IPS-NIHi11 (cell line): ENCODE measurements at regions not wholly inside any gene's neighbourhood (a gene's known extent, or its start where the extent isn't known, plus 50 kb on each side); places are given as distances from the start of the nearest gene placed in this dataset.
"Not testable (repeated sequence)": the region's sequence is repeated elsewhere in the genome, so short reads cannot be mapped to it uniquely, and the experiment has no call there.

Experiments
- DNase-seq: peaks from one replicate; pipeline ENCODE4 v3.0.0; 2012; ENCODE audit warnings: mixed read lengths, low spot score

- DNase-seq = no peak
These were observed 457.3 kb downstream of the DMAC1 start for GRCh38 chr9:7342229-7342628.

GRCh38 chr9:7341571-7341970 lies 458.0 kb downstream of the DMAC1 start:
- DNase-seq = no peak

DNA sequence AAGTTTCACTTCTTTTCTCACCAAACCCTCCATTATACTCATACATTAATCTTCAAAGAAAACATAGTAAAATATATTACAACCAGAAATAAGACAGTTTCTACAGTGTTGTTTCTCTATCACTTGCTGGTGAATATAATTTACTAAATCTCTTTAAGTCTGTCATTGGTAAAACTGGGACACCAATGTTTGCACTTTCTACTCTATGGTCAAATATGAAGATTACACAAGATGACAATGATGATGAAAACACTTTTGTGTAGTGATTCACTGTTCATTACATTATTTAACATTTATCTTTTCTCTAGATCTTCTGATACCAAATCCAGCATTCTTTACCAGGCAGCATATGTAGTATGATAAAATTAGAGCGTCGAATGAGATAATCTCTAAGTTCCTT lies 459.1 kb downstream of the DMAC1 start:
- no peak for DNase-seq

DNA sequence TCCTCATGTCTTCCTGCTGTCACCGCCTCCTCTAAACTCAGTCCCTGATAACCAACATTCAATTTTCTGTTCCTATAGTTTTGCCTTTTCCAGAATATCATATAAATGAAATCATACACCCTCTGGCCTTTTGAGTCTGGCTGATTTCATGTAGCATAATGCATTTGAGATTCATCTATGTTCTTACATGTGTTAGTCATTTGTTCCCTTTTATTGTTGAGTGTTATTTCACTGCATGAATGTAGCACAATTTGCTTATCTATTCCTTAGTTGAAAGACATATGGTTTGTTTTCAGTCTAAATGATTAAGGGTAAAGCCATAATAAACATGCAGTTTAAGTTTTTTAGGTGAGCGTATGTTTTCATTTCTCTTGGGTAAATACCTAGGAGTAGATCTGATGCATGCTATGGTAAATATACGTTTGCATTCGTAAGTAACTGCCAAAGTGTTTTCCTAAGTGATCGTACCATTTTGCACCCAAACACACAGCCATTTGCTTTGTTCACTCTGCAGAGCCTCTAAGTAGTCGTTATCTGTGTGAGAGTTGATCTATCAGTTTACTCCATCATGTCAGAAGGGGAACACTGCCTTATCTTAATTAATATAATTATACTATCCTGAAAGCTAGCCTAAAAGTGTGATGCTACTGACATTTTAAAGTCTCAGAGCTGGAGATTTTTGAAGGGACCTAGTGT lies 460.8 kb downstream of the DMAC1 start:
- no peak for DNase-seq

DNA sequence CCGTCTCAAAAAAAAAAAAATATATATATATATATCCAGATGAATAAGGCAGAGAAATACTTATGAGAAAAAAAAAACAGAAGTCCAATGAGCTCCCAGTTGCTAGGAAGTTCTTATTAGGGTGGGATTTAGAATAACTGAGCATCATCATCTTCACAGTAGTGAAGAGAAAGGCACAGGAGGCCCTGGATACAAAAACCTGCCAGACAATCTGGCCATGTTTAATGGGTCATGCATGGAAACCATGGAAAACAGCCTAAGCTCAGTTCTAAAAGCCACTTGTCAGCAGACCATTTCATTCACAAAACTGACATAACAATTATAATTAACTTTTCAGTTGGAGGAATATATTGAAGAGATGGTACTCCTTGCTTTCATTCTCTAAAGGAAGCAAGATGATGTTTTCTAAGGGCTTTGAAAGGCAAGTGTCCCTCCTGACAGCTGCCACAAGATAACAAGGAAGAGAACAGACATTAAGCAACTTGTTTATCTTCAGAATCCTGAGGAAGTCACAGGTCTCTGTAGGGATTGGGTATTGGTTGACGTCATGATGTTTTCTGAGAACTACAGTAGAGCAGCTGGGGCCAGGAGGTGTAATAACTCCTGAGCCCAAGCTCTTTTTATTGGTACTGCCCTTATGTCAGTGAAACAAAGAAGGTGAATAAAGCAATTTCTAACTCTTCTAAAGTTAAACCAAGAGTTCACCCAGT lies 463.1 kb downstream of the DMAC1 start:
- DNase-seq = no peak

DNA sequence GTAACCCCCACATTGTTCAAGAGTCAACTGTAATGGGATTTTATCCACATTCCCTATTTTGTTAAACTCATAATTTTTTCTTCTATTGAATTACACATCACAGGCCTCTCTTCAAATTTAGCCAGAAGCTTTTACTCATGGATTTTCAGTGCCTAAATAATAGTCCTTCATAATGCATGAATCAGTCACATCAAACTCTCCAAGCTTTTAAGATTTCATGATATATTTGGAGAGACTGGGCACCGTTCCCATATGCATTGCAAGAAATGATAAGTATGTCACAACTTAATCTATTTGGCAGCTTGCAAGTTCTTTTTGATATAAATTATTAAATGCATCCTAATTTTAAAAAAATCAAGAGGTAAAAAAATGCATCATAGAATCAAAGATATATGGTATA lies 465.9 kb downstream of the DMAC1 start:
- no peak for DNase-seq

DNA sequence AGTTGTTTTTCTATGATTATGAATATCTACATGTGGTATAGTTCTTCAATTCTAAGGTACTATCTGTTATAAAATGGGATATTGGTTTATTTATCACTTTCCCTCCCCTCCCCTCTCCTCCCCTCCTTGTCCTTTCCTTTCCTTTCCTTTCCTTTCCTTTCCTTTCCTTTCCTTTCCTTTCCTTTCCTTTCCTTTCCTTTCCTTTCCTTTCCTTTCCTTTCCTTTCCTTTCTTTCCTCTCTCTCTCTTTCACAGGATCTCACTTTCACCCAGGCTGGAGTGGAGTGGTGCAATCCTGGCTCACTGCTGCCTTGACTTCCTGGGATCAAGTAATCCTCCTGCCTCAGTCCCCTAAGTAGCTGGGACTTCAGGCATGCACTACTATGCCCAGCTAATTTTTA lies 466.8 kb downstream of the DMAC1 start:
- DNase-seq = no peak

- no peak for DNase-seq
These were observed 471.1 kb downstream of the DMAC1 start for GRCh38 chr9:7328453-7328852.

- no peak for DNase-seq
These were observed 473.6 kb downstream of the DMAC1 start for GRCh38 chr9:7325995-7326394.

- DNase-seq = no peak
These were observed 475.4 kb downstream of the DMAC1 start for GRCh38 chr9:7324152-7324598.

DNA sequence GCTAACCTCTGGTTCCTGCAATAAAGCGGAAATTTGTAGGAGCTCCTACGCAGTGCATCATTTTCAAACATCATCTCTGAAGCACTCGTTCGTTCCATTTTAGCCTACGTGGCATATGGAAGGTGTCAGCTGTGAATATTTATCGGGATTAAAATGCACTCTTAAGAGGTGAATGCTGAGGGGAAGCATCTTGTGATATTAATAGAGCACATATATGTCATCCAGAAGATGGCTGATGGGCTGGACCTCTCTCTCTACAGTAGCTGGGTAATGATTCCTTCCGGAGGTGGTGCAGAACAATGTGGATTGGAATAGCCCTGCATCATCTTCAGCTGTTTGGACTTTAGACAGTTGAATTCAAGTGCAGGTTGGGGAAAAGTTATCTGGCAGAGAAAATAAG lies 478.7 kb downstream of the DMAC1 start:
- DNase-seq = no peak

DNA sequence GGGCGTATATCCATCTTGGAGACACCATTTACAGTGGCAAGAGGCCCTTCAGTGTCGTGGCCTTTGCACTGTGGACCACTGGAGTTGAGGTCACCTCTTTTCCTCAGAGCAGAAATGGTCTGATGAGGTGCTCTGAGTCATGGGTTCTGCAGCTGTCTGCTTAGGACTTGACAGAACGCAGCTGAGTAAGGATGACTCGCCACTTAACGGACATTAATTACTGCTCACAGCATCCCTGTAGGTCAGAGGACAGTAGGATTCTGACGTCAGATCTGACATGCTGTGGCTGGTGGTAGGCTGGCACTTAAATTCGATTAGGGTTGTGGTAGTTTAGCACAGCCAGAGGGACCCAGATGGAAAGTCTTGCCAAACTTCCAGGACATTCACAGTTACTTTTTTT lies 479.4 kb downstream of the DMAC1 start:
- DNase-seq = no peak

DNA sequence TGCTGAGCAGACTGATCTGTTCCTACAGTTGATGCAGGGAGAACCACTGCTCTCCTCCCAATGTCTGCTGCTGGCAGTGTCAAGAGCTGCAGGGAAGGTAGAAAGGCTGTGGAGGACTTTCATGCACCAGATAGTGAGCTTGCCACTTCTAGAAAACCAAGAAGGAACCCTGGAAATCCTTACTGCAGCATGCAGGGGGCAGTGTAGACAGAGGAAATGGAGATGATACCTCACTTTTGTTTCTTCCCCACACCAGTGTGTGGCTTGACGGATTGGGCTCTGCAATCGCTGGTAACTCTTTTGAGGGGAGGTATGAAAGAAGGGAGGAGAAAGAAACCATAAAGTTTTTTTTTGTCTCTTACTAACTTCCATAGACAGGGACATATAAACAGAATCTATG lies 480.7 kb downstream of the DMAC1 start:
- DNase-seq = no peak

GRCh38 chr9:7316967-7317366 lies 482.6 kb downstream of the DMAC1 start:
- no peak for DNase-seq

- DNase-seq = no peak
These were observed 483.3 kb downstream of the DMAC1 start for GRCh38 chr9:7316166-7316795.

DNA sequence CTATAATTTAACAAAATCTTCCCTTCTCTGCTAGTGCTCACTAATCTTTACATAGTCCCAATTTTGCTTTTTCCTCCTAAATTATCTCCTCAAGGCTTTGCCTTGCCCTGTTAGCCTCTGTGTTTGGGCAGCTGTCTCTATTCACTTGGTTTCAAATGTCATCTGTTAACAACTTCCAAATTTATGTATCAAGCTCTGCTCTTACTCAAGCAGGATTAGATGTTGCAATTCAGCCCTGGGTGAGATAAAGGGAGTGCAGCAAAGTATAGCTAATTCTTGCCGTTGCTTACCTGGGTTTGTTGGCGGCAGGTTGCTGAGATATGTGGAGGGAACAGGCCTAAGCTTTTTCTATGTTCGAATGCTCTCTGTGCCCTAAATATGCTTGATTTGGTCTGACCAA lies 483.8 kb downstream of the DMAC1 start:
- DNase-seq = no peak

DNA sequence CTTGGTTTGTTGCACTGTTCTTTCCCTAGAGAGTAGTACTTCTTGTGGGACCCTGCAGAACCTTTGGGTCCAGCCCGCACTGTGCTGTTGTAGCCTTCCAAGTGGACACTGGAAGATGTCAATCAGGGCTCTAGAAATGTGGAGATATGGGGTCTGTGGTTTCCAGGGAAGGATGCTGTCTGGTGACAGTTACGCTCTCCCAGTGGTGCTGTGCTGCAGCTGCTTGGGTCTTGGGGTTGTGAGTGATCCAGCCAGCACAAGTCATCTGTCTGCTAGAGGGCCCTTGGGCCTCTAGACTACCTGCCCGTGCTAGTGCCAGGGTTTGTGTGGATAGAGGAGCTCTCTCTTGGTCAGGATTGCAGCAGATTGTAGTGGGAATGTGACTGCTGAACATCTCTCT lies 484.5 kb downstream of the DMAC1 start:
- DNase-seq = no peak

DNA sequence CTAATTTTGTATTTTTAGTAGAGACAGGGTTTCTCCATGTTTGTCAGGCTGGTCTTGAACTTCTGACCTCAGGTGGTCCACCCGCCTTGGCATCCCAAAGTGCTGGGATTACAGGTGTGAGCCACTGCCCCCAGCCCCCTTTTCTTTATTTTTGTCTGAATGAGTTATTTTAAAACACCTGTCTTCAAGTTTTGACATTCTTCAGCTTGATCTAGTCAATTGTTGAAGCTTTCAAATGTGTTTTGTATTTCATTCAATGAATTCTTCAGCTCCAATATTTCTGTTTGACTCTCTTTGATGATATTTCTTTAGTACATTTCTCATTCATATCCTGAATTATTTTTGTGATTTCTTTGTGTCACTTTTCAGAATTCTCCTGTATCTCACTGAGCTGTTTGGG lies 486.2 kb downstream of the DMAC1 start:
- DNase-seq = no peak

- DNase-seq = not testable (repeated sequence)
These were observed 490.5 kb downstream of the DMAC1 start for GRCh38 chr9:7309051-7309450.

GRCh38 chr9:7305677-7306076 lies 493.9 kb downstream of the DMAC1 start:
- DNase-seq = no peak

DNA sequence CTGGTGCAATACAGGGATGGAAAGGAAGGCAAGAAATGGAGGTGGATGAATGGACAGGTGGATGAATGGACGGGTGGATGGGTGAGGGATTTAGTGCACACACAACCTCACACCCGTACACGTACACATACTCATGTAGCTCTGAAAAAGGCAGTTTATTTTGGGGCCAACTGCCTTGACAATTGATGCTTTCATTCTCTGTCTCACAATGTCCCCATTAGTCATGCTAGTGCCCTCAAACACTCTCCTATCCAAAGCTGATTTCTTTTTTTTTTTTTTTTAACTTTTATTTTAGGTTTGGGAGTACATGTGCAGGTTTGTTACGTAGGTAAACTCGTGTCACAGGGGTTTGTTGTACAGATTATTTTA lies 495.0 kb downstream of the DMAC1 start:
- no peak for DNase-seq

DNA sequence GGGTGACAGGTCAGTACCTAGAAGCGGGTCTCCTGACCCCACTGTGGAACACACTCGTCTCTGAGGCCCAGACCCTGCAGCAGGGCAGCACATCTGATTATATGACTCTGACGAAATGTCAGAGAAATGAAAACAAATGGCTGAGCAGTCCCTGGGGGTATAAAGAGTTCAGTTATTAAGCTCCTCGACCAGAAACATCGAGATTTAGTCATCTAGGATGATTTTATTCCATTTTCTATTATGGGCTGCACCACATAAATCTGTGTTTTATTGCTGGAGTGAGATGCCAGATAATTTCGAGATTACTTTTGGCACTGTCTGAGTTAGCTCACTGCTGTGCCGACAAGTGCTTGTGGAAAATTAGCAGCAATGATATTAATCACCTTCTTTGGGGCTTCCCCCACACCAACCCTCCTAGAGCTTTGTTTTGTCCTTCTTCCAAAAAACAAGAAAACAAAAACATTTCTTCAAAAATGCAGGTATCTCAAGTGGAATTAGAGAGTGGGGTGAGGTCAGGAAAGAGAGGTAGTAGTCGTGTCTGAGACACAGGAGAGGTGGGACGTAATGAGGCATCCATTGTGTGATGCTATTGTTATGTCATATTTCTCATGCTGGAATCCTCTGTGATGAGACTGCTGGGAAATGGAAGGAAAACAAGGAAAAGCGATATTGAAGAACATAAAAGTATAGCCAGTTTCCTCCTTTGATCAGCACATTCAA lies 495.5 kb downstream of the DMAC1 start:
- DNase-seq = no peak

- no peak for DNase-seq
These were observed 499.1 kb downstream of the DMAC1 start for GRCh38 chr9:7300484-7300883.
